Large intestine (tissue), 3 donors: ENCODE measurements at regions not wholly inside any gene's neighbourhood (a gene's known extent, or its start where the extent isn't known, plus 50 kb on each side); places are given as distances from the start of the nearest gene placed in this dataset.

ENCODE experiments used
- DNase-seq, 2 donors: peaks; one replicate each; pipeline versions ENCODE4 v3.0.0 to v3.0.0-alpha.2; 2013
- H3K27ac ChIP-seq: one replicate; pipeline ENCODE4 v1.5.1; 2013; ENCODE audit warnings: low read length
- H3K27me3 ChIP-seq: 2 replicates; pipeline ENCODE4 v1.6.1; 2013; ENCODE audit warnings: low read length; ENCODE audit not compliant: control insufficient read depth, insufficient read depth
- H3K36me3 ChIP-seq: 2 replicates; pipeline ENCODE4 v1.6.1; 2013; ENCODE audit warnings: low read length; ENCODE audit not compliant: control insufficient read depth, insufficient read depth
- H3K4me1 ChIP-seq: one replicate; pipeline ENCODE4 v1.6.1; 2013; ENCODE audit warnings: low read length; ENCODE audit not compliant: control insufficient read depth, insufficient read depth
- H3K4me3 ChIP-seq: one replicate; pipeline ENCODE4 v1.5.1; 2013; ENCODE audit warnings: low read length
- H3K9me3 ChIP-seq: one replicate; pipeline ENCODE4 v1.6.1; 2013; ENCODE audit warnings: mild to moderate bottlenecking, low read depth, low read length, moderate library complexity; ENCODE audit not compliant: control insufficient read depth
- WGBS: methylation state at CpG from one replicate; pipeline ENCODE4 v1.1.5; 2013; ENCODE audit warnings: low lambda C conversion rate; ENCODE audit not compliant: insufficient coverage; 5-methylcytosine and 5-hydroxymethylcytosine counted together

DNA sequence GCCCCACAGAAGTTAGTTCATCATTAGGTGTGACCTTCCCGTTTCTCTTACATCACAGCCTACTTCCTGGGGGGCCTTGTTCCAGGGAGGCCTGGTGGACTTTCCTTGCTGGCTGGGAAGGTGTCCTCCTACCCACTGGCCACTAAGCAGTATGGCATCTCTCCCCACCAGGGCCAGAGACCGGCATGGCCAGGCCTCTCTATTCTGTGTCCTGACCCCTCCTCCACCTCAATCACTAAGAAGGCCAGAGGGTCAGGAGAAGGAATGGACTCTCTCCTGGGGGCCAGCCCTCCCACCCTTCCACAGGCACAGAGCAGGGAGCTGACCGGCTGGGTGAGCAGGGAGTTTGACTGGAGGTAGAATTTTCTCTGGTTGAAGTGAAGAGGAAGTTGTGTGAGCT, 81.9 kb downstream of the PJA1 start:
- Histone ChIP-seq H3K36me3 (no peaks in the 10 kb centered on the region), H3K27ac (no peak overlapping the region), H3K9me3 (no peaks in the 10 kb centered on the region), H3K4me3 (no peak overlapping the region), H3K4me1 (peaks cover 9% of the 10 kb centered on the region), H3K27me3 (no peaks in the 10 kb centered on the region)
- peak in 1 of 2 donors; percentile 29 for DNase-seq
- no CpG with 5 or more reads among the region's 3 CpGs for WGBS

- DNase-seq: no peak
- H3K36me3 ChIP-seq: no peaks in the 10 kb centered on the region
- no peaks in the 10 kb centered on the region for H3K27me3 ChIP-seq
- peaks cover 9% of the 10 kb centered on the region for H3K4me1 ChIP-seq
- WGBS: no CpG with 5 or more reads among the region's 7 CpGs
- H3K27ac ChIP-seq: no peak overlapping the region
- H3K9me3 ChIP-seq: no peaks in the 10 kb centered on the region
- H3K4me3 ChIP-seq: no peak overlapping the region
Measured at GRCh38 chrX:69082753-69083150, 82.5 kb downstream of the PJA1 start.

GRCh38 chrX:69082055-69082752, 83.0 kb downstream of the PJA1 start:
- Histone ChIP-seq H3K4me1 (peaks cover 9% of the 10 kb centered on the region), H3K36me3 (no peaks in the 10 kb centered on the region), H3K27ac (no peak overlapping the region), H3K27me3 (no peaks in the 10 kb centered on the region), H3K4me3 (no peak overlapping the region), H3K9me3 (no peaks in the 10 kb centered on the region)
- WGBS: no CpG with 5 or more reads among the region's 10 CpGs
- DNase-seq: no peak

DNA sequence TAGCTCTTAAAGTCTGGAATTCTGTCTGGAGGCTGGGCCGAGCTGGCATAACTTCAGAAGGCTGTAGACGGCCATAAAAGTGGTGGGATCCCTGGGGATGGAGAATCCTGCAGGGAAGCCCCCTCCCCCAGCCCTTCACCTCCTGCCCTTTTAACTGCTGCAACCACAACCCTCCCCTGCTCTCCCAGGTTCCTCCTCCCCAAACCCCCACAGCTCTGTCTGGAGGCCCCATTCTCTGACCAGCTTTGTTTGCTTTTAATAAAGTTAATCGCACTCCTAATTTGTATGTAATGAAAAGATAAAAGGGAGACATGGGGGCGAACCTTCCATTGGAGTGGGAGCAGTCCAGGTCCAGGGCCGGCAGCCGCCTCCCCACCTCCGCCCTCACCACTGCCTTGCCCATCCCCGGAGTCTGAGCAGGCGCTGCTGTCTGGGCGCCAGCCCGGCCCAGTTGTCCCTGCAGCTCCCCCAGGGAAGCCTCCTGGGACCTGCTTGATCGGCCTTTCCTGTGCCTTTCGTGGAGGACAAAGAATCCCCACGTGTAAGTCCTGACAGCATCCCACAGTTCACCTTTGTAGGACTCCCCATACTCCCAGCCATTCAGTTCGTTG, 84.3 kb downstream of the PJA1 start:
- Histone ChIP-seq H3K4me3 (no peak overlapping the region), H3K27me3 (no peaks in the 10 kb centered on the region), H3K27ac (no peak overlapping the region), H3K36me3 (no peaks in the 10 kb centered on the region), H3K9me3 (no peaks in the 10 kb centered on the region), H3K4me1 (peaks cover 9% of the 10 kb centered on the region)
- WGBS: no CpG with 5 or more reads among the region's 15 CpGs
- no peak for DNase-seq

GRCh38 chrX:69079268-69079667, 86.0 kb downstream of the PJA1 start:
- Histone ChIP-seq H3K27me3 (no peaks in the 10 kb centered on the region), H3K9me3 (no peaks in the 10 kb centered on the region), H3K27ac (no peak overlapping the region), H3K36me3 (no peaks in the 10 kb centered on the region), H3K4me3 (no peak overlapping the region), H3K4me1 (peaks cover 9% of the 10 kb centered on the region)
- no peak for DNase-seq
- no CpG with 5 or more reads among the region's 5 CpGs for WGBS

- WGBS: no CpG with 5 or more reads among the region's 6 CpGs
- DNase-seq: no peak
- H3K27ac ChIP-seq: no peak overlapping the region
Measured at GRCh38 chrX:69077895-69078455, 87.3 kb downstream of the PJA1 start.

GRCh38 chrX:69076088-69076487, 89.2 kb downstream of the PJA1 start:
- Histone ChIP-seq H3K27ac (no peak overlapping the region), H3K27me3 (no peaks in the 10 kb centered on the region), H3K4me3 (no peak overlapping the region), H3K4me1 (no peaks in the 10 kb centered on the region), H3K36me3 (no peaks in the 10 kb centered on the region), H3K9me3 (no peaks in the 10 kb centered on the region)
- no peak for DNase-seq
- no CpG with 5 or more reads among the region's 2 CpGs for WGBS

More at GRCh38 chrX:69077895-69078455, 87.3 kb downstream of the PJA1 start:
- Histone ChIP-seq H3K36me3 (no peaks in the 10 kb centered on the region), H3K4me1 (peaks cover 6% of the 10 kb centered on the region), H3K9me3 (no peaks in the 10 kb centered on the region), H3K27me3 (no peaks in the 10 kb centered on the region), H3K4me3 (no peak overlapping the region)

GRCh38 chrX:69074726-69075125, 90.5 kb downstream of the PJA1 start:
- Histone ChIP-seq H3K9me3 (no peaks in the 10 kb centered on the region), H3K27me3 (no peaks in the 10 kb centered on the region), H3K36me3 (no peaks in the 10 kb centered on the region), H3K4me3 (no peak overlapping the region), H3K27ac (no peak overlapping the region), H3K4me1 (no peaks in the 10 kb centered on the region)
- no peak for DNase-seq
- WGBS: no CpG with 5 or more reads among the region's 3 CpGs

DNA sequence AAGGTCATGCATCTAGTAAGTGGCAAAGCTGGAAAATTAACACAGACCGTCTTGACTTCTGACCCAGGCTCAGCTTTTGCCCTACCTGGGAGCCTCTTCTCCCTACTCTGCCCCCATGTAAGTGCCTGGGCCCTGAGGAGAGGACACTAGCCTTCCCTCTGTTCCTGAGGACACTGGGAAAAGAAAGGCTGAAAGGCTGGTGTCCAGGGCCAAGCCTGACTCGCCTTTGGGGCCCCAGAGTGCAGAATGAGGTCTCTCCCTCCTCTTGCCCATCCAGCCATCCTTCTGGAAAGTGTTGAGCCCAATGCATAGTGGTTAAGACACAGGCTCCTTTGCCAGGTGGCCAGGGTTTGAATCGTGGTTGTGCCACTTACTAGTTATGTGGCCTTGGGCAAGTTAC, 91.5 kb downstream of the PJA1 start:
- no peak for DNase-seq
- H3K9me3 ChIP-seq: no peaks in the 10 kb centered on the region
- no peaks in the 10 kb centered on the region for H3K36me3 ChIP-seq
- no CpG with 5 or more reads among the region's 3 CpGs for WGBS
- no peaks in the 10 kb centered on the region for H3K27me3 ChIP-seq
- no peak overlapping the region for H3K4me3 ChIP-seq
- no peak overlapping the region for H3K27ac ChIP-seq
- no peaks in the 10 kb centered on the region for H3K4me1 ChIP-seq

DNA sequence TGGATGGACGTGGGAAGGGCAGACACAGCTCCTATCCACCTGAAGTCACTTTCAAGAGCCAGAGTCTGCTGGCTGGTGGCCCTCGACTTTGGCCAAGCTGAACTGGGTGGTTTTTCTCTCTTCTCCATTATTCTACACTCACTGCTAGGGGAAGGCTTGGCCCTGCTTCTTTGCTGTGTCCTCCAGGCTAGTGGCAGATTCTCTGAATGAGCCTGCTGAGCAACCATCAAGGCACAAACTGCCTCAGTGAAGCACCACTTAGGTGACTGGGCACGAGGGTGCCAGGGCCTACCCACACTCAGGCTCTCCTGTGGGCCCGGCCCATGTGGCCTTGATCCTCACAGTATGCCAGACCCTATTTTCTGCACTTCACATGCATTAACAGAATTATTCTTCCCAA, 92.0 kb downstream of the PJA1 start:
- no peak for DNase-seq
- H3K4me3 ChIP-seq: no peak overlapping the region
- no peaks in the 10 kb centered on the region for H3K36me3 ChIP-seq
- no peak overlapping the region for H3K27ac ChIP-seq
- no peaks in the 10 kb centered on the region for H3K9me3 ChIP-seq
- no CpG with 5 or more reads among the region's 4 CpGs for WGBS
- no peaks in the 10 kb centered on the region for H3K27me3 ChIP-seq
- H3K4me1 ChIP-seq: no peaks in the 10 kb centered on the region
